Progenitor cell of endocrine pancreas (in vitro differentiated cells): ENCODE measurements at regions not wholly inside any gene's neighbourhood (a gene's known extent, or its start where the extent isn't known, plus 50 kb on each side); places are given as distances from the start of the nearest gene placed in this dataset.

Experiments
- DNase-seq: peaks from one replicate; pipeline ENCODE4 v3.0.0; 2021; ENCODE audit warnings: low spot score; ENCODE audit not compliant: unreplicated experiment
- H3K27ac Mint-ChIP-seq: 2 replicates; pipeline ENCODE4 v1.8.0; 2021; ENCODE audit warnings: mild to moderate bottlenecking, moderate library complexity, mixed read lengths
- H3K27me3 Mint-ChIP-seq: 2 replicates; pipeline ENCODE4 v1.8.0; 2021; ENCODE audit warnings: mixed read lengths
- H3K36me3 Mint-ChIP-seq: 2 replicates; pipeline ENCODE4 v1.8.0; 2022; ENCODE audit warnings: mixed read lengths; ENCODE audit not compliant: insufficient read depth
- H3K4me1 Mint-ChIP-seq: 2 replicates; pipeline ENCODE4 v1.8.0; 2021; ENCODE audit warnings: low read depth, mixed read lengths
- H3K4me3 Mint-ChIP-seq: 2 replicates; pipeline ENCODE4 v1.8.0; 2021; ENCODE audit warnings: low read depth, mild to moderate bottlenecking, moderate library complexity, mixed read lengths
- H3K9me3 Mint-ChIP-seq: 2 replicates; pipeline ENCODE4 v1.8.0; 2021; ENCODE audit warnings: low read depth, mixed read lengths
- TF ChIP-seq, protein P1 (sequence below): fragments of 200-600 bp; sonication (generic); IDR thresholded peaks from one replicate; pipeline ENCODE4 v1.5.0; 2021; ENCODE audit warnings: antibody characterized with exemption, mild to moderate bottlenecking; ENCODE audit not compliant: unreplicated experiment

DNA sequence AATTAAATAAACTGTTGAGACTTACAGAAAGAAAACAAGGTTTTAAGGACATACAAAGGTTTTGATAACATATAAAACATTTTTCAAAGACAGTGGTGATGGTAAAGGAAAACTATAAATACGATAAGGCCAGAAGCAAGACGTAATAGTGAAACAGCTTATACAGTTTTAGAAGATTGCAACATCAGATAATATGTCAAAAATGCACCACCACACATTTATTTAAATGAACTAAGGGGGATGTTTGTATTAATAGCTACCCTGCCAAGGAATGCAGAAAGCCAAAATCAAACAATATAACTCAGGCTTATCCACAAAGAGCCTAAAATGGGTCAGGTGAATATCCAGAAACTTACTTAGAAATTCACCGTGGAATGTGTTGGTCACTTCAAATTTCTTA lies 981.6 kb upstream of the FAT3 start:
- Mint-ChIP-seq H3K9me3 (no peaks in the 10 kb centered on the region), H3K36me3 (no peaks in the 10 kb centered on the region), H3K27me3 (peaks cover 2% of the 10 kb centered on the region), H3K27ac (no peak overlapping the region), H3K4me3 (no peak overlapping the region), H3K4me1 (no peaks in the 10 kb centered on the region)
- TF ChIP-seq, protein P1, sequence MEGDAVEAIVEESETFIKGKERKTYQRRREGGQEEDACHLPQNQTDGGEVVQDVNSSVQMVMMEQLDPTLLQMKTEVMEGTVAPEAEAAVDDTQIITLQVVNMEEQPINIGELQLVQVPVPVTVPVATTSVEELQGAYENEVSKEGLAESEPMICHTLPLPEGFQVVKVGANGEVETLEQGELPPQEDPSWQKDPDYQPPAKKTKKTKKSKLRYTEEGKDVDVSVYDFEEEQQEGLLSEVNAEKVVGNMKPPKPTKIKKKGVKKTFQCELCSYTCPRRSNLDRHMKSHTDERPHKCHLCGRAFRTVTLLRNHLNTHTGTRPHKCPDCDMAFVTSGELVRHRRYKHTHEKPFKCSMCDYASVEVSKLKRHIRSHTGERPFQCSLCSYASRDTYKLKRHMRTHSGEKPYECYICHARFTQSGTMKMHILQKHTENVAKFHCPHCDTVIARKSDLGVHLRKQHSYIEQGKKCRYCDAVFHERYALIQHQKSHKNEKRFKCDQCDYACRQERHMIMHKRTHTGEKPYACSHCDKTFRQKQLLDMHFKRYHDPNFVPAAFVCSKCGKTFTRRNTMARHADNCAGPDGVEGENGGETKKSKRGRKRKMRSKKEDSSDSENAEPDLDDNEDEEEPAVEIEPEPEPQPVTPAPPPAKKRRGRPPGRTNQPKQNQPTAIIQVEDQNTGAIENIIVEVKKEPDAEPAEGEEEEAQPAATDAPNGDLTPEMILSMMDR, result no peak
- DNase-seq, result no peak

DNA sequence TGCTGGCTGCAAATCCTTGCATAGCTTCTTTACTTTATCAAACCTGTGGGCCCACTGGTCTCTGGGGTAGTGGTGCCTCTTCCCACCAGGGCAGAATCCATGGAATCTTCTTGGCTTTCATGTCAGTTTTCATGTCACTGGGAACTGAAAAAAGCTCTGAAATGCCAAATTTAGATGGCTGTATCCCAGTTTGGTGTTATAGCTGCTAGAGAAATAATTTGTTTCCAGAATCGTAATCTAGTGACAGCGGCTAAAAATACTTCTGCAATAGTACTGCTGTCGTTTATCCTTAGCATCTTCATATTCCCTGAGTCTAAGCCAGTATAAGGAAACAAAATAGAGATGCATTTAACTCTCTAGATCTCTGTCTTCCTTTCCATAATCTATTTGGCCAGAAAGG lies 983.4 kb upstream of the FAT3 start:
- H3K27me3 Mint-ChIP-seq, result no peaks in the 10 kb centered on the region
- no peaks in the 10 kb centered on the region for H3K9me3 Mint-ChIP-seq
- no peak overlapping the region for H3K4me3 Mint-ChIP-seq
- H3K27ac Mint-ChIP-seq, result no peak overlapping the region
- H3K4me1 Mint-ChIP-seq, result no peaks in the 10 kb centered on the region
- TF ChIP-seq, protein P1, result no peak
- H3K36me3 Mint-ChIP-seq, result no peaks in the 10 kb centered on the region
- no peak for DNase-seq

DNA sequence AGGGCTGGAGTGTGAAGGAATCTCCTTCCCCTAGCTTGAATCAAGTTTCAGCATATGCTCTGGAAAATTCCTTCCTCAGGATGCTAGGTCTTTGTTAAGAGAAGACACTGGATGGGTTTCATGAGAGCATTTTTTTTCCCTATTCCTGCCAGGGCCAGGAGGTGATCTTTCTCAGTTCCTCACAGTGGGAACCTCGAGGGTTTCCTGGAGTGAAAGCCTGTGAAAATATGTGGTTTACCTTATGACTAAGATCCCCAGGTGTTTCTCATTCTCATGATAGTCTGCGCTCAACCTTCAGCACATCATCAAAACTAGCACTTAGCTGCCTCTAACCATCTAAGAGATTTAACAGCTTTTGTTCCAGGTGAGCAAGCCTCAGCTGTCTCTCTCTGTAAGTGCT lies 985.3 kb upstream of the FAT3 start:
- Mint-ChIP-seq H3K4me3 (no peak overlapping the region), H3K36me3 (no peaks in the 10 kb centered on the region), H3K9me3 (no peaks in the 10 kb centered on the region), H3K27me3 (no peaks in the 10 kb centered on the region), H3K4me1 (no peaks in the 10 kb centered on the region), H3K27ac (no peak overlapping the region)
- DNase-seq, result no peak
- TF ChIP-seq, protein P1, result no peak

DNA sequence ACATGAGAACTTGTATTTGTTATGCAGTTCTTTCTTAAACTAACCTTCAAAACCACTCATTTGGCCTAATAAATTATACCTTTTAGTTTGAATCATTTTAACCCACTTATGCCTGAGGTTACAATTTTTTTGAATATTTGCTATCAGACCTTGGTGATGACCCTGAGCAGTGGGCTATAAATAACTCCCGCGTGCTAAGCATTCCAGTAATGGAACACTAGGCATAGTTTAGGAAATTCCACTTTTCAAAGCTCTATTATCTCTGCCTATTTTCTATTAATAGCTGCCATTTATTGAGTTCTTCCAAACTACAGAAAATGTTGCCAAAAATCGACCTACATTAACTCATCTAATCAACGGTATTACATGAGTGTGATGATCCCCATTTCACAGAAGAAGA lies 993.4 kb upstream of the FAT3 start:
- TF ChIP-seq, protein P1, result no peak
- no peaks in the 10 kb centered on the region for H3K9me3 Mint-ChIP-seq
- DNase-seq, result no peak
- H3K36me3 Mint-ChIP-seq, result no peaks in the 10 kb centered on the region
- no peak overlapping the region for H3K27ac Mint-ChIP-seq
- no peak overlapping the region for H3K4me3 Mint-ChIP-seq
- H3K27me3 Mint-ChIP-seq, result no peaks in the 10 kb centered on the region
- no peaks in the 10 kb centered on the region for H3K4me1 Mint-ChIP-seq

DNA sequence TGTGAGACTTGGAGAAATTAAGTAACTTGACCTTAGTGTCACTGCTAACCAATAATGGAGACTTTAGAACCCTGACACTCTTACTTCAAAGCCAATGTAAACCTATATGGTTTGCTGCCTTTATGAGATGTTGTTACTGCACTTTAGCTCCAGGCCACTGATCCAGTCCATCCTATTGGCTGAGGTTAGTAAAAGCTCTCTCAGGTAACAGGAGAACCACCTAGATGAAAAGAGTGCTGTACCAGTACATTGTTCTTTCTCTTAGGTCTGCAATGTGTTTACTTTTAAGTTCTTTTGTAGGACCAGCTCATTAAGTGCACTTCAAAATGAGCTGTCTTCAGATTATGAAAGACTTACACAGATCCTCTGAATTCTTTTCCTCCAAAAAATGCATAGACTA lies 994.0 kb upstream of the FAT3 start:
- no peaks in the 10 kb centered on the region for H3K36me3 Mint-ChIP-seq
- no peaks in the 10 kb centered on the region for H3K9me3 Mint-ChIP-seq
- H3K27me3 Mint-ChIP-seq, result no peaks in the 10 kb centered on the region
- DNase-seq, result no peak
- no peak overlapping the region for H3K4me3 Mint-ChIP-seq
- H3K27ac Mint-ChIP-seq, result no peak overlapping the region
- TF ChIP-seq, protein P1, result no peak
- H3K4me1 Mint-ChIP-seq, result no peaks in the 10 kb centered on the region
